Transverse colon (tissue), 4 donors: ENCODE measurements at regions not wholly inside any gene's neighbourhood (a gene's known extent, or its start where the extent isn't known, plus 50 kb on each side); places are given as distances from the start of the nearest gene placed in this dataset.

Experiments used
- DNase-seq: peaks from one replicate; pipeline ENCODE4 v3.0.0-alpha.2; 2019
- H3K27ac ChIP-seq, 4 donors: fragments of 200-600 bp; sonication (generic); 2 replicates each; pipeline ENCODE4 v1.5.1; 2016 to 2018; ENCODE audit warnings: inconsistent platforms in 4 of 4
- H3K27me3 ChIP-seq: fragments of 200-600 bp; sonication (generic); 2 replicates; pipeline ENCODE4 v1.5.1; 2017; ENCODE audit warnings: inconsistent platforms
- H3K36me3 ChIP-seq, 4 donors: fragments of 200-600 bp; sonication (generic); 2 replicates each; pipeline ENCODE4 v1.5.1; 2017 to 2019; ENCODE audit warnings: inconsistent platforms in 4 of 4
- H3K4me1 ChIP-seq, 4 donors: fragments of 200-600 bp; sonication (generic); 2 replicates each; pipeline ENCODE4 v1.5.1; 2017 to 2020; ENCODE audit warnings: inconsistent platforms in 4 of 4
- H3K4me3 ChIP-seq, 4 donors: fragments of 200-600 bp; sonication (generic); 1 replicate in 1 of 4; 2 replicates in 3 of 4; pipeline versions ENCODE4 v1.5.1 to v1.6.1; 2017 to 2019; ENCODE audit warnings: inconsistent platforms in 4 of 4
- H3K9me3 ChIP-seq, 2 donors: fragments of 200-600 bp; sonication (generic); 2 replicates each; pipeline ENCODE4 v1.5.1; 2017 to 2019; ENCODE audit warnings: inconsistent platforms in 2 of 2
- CTCF ChIP-seq, 5 experiments: fragments of 200-600 bp in 3 of 5; fragments of 450-650 bp in 2 of 5; sonication (generic) in 3 of 5; IDR thresholded peaks; 1 replicate in 2 of 5; 2 replicates in 3 of 5; pipeline ENCODE4 v1.5.1; 2016 to 2017; ENCODE audit warnings: antibody characterized with exemption in 5 of 5, inconsistent platforms in 3 of 5, mild to moderate bottlenecking in 2 of 5, moderate library complexity in 1 of 5
- EP300 ChIP-seq: sonication (generic); formaldehyde crosslinking; IDR thresholded peaks from one replicate; pipeline ENCODE4 v1.6.1; 2017; ENCODE audit warnings: antibody characterized with exemption, low read depth
- POLR2A ChIP-seq: fragments of 450-650 bp; IDR thresholded peaks from one replicate; pipeline ENCODE4 v1.6.1; 2016; ENCODE audit warnings: antibody characterized with exemption, mild to moderate bottlenecking, moderate library complexity
- POLR2AphosphoS5 ChIP-seq, 3 donors: sonication (generic); formaldehyde crosslinking; IDR thresholded peaks; one replicate each; pipeline ENCODE4 v1.6.1; 2016; ENCODE audit warnings: antibody characterized with exemption in 3 of 3
- WGBS, 2 donors: methylation state at CpG; one replicate each; pipeline ENCODE4 v1.1.5; 2018; ENCODE audit warnings: low coverage in 1 of 2; 5-methylcytosine and 5-hydroxymethylcytosine counted together
- in situ Hi-C, 4 donors: fragments of 200-750 bp; cut with MboI; loops; one replicate each; pipeline versions ENCODE4 v1.15.0 to v1.15.1; 2017; ENCODE audit warnings: low sequenced_read_pairs in 3 of 4, low pct_ligation_motif_present in 1 of 4, low pct_unique_long_range_greater_than_20kb in 1 of 4
- intact Hi-C: fragments of 100-400 bp; cut with DNase I; formaldehyde crosslinking; loops from one replicate; pipeline ENCODE4 v1.15.1; 2023; ENCODE audit warnings: low total_unique reads

- Histone ChIP-seq H3K27me3 (peaks cover 9% of the 10 kb centered on the region), H3K36me3 (no peaks in the 10 kb centered on the region), H3K27ac (no peak overlapping the region), H3K4me3 (no peak overlapping the region), H3K9me3 (no peaks in the 10 kb centered on the region), H3K4me1 (no peaks in the 10 kb centered on the region)
- in situ Hi-C loops, result no loop called here
- 63 to 76% methylated on average over 4 to 8 of the region's 8 CpGs for WGBS, 2 donors
- no peak for TF ChIP-seq EP300
- TF ChIP-seq POLR2AphosphoS5 (IDR thresholded peaks at IDR 0.05), result no peak
- no peak for TF ChIP-seq POLR2A
- TF ChIP-seq CTCF (IDR thresholded peaks at IDR 0.05), result no peak
- DNase-seq, result no peak
- intact Hi-C loops, result no loop called here
These were observed 166.1 kb upstream of the FOXQ1 start for GRCh38 chr6:1145768-1146218.

- TF ChIP-seq EP300, result no peak
- no peak for TF ChIP-seq POLR2AphosphoS5 (IDR thresholded peaks at IDR 0.05)
- TF ChIP-seq CTCF (IDR thresholded peaks at IDR 0.05), result no peak
- TF ChIP-seq POLR2A, result no peak
- peaks cover 9% of the 10 kb centered on the region for H3K27me3 ChIP-seq
- H3K4me3 ChIP-seq, result no peak overlapping the region
- DNase-seq, result no peak
- intact Hi-C loops, result no loop called here
- in situ Hi-C loops, result no loop called here
- H3K27ac ChIP-seq, result no peak overlapping the region
- no peaks in the 10 kb centered on the region for H3K36me3 ChIP-seq
- H3K4me1 ChIP-seq, result no peaks in the 10 kb centered on the region
- WGBS, 2 donors, result 74 to 83% methylated on average over 7 to 10 of the region's 10 CpGs
- no peaks in the 10 kb centered on the region for H3K9me3 ChIP-seq
These were observed 166.8 kb upstream of the FOXQ1 start for GRCh38 chr6:1144842-1145767.

GRCh38 chr6:1143655-1144054 is 168.2 kb upstream of the FOXQ1 start:
- intact Hi-C loops, result no loop called here
- no peaks in the 10 kb centered on the region for H3K36me3 ChIP-seq

More at GRCh38 chr6:1143655-1144054, 168.2 kb upstream of the FOXQ1 start:
- TF ChIP-seq EP300, result no peak
- no peak for TF ChIP-seq CTCF (IDR thresholded peaks at IDR 0.05)
- no peak for TF ChIP-seq POLR2AphosphoS5 (IDR thresholded peaks at IDR 0.05)
- TF ChIP-seq POLR2A, result no peak
- 85 to 87% methylated on average over 5 to 7 of the region's 7 CpGs for WGBS, 2 donors
- H3K4me3 ChIP-seq, result no peak overlapping the region
- no peak for DNase-seq
- in situ Hi-C loops, result no loop called here
- H3K4me1 ChIP-seq, result no peaks in the 10 kb centered on the region
- peaks cover 7 to 8% of the 10 kb centered on the region in 2 donors for H3K9me3 ChIP-seq
- peaks cover 9% of the 10 kb centered on the region for H3K27me3 ChIP-seq
- no peak overlapping the region for H3K27ac ChIP-seq
